ENCODE measurements at regions not wholly inside any gene's neighbourhood (a gene's known extent, or its start where the extent isn't known, plus 50 kb on each side); places are given as distances from the start of the nearest gene placed in this dataset.

- DNase-seq (ENCODE audit: low spot score) = no peak
Observed at GRCh38 chr6:14488180-14488579, 370.6 kb downstream of the CD83 start.

DNA sequence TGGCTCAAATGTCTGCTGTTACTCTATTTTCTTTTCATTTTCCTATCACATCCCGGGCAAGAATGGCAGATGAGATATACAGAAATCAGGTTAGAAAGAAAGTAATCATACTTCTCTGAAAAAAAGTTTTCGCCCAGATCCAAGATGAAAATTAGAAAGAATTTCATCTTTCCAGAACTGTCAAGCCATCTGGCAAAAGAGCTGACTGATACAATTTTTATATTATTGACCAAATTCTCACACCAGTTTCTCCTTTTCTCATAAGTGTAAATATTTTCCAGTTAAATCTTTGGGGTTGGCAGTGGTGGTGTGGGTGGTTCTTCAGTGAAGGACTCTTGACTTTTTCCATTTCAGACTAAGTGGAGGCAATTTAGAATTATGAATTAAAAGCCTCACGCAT lies 371.9 kb downstream of the CD83 start:
- DNase-seq (ENCODE audit: low spot score) = no peak

- DNase-seq (ENCODE audit: low spot score) = no peak
Observed at GRCh38 chr6:14498748-14499147, 381.2 kb downstream of the CD83 start.

GRCh38 chr6:14499309-14499708 lies 381.7 kb downstream of the CD83 start:
- no peak for DNase-seq (ENCODE audit: low spot score)

DNA sequence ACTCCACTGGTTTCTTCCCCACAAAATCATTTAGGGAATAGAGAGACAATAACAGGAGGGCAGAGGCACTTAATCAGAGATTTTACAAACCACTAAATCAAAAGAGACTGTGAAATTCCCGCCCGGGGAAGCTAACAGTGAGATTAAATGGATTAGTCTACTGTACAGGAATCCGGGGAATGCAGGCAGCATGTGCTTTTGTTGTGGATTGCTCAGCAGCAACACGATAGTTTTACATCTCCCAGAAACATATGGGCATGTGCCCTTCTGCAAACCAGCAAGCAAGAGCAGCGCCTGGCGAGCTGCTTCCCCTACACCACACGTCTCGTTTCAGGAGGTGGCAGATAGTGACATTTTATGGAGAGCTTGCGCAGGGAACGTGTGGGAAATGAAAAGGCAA lies 382.3 kb downstream of the CD83 start:
- peak; percentile 15 for DNase-seq (ENCODE audit: low spot score)

DNA sequence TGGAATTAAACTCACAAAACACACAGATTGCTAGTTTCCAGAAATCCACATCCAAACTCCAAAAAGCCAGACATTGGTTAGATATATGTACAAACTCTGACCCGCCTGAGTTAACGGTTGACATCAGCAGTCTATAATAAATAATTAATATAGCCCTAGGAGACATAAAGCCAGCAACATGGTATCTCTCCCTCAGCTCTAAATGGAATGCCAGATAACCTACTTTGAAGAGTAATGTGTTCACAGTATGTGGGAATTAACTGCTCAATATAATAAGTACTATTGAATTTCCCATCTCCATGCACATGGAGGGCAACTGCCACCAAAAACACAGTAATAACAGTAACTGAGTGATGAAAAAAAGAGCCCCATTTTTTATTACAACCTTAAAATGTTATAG lies 383.2 kb downstream of the CD83 start:
- no peak for DNase-seq (ENCODE audit: low spot score)

DNA sequence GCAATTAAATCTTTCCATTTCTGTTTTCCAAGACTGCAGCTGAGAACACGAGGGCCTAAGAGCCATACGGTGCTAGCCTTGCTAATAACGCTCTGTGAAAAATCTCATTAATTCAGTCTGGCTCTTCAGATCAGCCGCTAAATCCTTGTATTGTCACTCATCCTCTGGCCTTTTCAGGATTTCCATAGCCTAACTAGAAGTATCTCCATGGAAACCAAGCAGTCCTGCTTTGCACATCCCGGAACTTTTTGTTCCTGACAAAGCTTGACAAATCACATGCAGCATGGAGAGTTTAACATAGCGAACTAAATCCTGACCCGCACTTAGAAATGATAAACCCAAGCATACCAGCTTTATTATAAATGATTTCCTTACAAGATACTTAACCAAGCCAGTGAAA lies 383.7 kb downstream of the CD83 start:
- DNase-seq (ENCODE audit: low spot score) = peak; percentile 9

DNA sequence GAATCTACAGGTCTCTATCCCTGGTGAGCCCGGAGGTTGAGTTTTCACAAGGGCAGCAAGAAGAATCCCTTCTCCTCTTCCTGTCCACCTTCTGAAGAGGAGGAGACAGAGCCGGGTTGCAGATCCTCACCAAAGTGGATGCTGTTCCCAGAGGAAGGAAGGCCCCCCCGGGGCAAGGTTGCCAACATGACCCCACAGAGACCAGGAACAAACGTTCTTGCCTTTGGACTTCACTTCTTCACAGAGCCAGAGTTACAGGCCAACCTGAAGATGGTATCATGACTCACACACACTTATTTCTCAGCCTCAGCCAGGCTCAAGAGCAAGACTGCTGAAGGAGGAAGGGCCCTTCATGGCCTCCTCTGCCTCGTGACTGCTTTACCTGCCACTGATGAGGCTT lies 384.3 kb downstream of the CD83 start:
- no peak for DNase-seq (ENCODE audit: low spot score)

DNA sequence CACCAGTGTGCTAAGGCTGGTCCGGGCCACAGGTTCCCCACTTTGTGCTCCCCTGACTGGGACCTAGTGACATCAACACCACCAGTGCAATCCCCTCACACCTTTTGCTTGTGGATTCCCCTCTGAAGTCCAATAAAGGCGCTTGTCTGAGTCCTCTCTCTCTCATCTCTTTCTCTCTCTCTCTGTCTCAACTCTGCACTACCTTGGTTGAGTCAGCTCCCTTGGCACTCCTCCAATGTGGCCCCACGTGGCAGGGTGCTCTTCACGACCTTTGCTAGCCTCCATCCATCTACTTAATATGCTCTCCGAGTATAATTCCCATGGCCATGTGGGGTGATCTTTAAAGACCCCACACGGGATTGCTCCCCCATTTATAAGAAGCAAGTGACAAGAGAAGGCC lies 385.0 kb downstream of the CD83 start:
- no peak for DNase-seq (ENCODE audit: low spot score)

GRCh38 chr6:14505401-14505800 lies 387.8 kb downstream of the CD83 start:
- DNase-seq (ENCODE audit: low spot score) = no peak

DNA sequence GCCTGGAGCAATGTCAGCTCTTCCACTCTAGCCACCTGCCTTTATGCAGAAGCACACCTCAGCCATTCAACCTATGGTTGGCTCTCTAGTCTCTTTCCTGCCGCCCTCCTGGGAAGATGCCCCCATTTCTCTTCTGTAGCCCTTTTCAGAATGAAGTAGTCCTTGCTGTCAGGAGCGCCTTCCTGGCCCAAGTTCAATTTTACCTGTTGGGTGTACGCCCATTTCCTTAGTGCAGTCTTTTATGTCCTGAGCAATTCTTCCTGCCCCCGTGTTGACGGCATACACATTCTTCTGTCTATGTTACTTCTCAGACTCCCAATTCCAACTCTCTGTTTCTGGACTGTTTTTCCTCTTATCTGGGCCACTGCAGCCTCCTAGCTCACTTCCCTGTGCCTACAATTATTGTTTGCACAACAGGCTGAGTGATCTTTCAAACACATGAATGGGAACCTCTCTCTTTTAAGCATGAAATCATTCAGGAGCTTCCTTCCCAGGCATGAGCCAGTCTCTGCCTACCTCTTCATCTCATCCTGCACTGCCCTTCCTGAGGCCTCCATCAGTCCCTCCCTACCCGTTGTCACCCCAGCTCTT lies 389.2 kb downstream of the CD83 start:
- no peak for DNase-seq (ENCODE audit: low spot score)

GRCh38 chr6:14509120-14509519 lies 391.5 kb downstream of the CD83 start:
- DNase-seq (ENCODE audit: low spot score) = no peak

GRCh38 chr6:14510038-14510437 lies 392.5 kb downstream of the CD83 start:
- DNase-seq (ENCODE audit: low spot score) = no peak

DNA sequence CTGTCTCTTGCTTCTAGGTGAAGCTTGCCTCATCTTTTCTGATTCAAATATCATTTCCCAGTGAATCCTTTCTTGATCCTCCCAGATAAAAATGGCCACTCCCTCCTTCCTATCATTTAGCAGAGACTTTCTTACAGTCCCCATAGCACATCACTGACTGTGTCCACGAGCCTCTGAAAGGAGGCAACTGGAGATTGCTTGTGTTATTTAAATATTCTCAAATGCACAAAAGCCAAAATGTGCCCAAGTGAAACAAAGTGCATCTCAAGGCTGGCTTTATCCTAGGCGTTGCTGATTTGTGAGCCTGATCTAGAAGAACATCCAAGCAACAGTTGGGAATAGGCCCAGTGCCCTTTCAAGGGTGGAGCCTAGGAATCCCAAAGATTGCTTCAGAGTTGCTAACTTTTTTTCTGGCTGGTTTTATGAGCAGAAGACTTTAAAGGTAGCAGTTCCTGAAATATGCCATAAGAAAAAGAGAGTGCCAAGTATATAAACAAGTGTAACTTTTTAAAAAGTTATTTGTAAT lies 393.6 kb downstream of the CD83 start:
- DNase-seq (ENCODE audit: low spot score) = no peak

DNA sequence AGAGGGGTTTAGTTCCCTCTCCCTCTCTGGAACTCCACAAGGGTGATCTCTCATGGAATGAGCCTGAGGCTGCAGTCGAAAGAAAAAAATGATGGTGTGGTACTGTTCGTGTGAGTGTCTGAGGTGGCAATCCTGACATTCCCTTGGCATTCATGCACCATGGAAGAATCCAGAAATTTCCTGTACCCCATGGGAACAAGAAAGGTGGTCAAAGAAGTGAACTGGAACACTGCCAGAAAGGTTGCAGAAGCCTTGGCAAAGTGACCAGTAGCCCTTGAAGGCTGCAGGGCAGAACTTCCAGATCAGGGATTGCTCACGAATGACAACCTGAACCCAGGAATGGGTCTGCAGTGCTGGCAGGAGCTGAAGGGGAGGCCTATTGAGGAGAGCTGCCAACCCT lies 394.7 kb downstream of the CD83 start:
- no peak for DNase-seq (ENCODE audit: low spot score)

- no peak for DNase-seq (ENCODE audit: low spot score)
Observed at GRCh38 chr6:14513496-14514393, 396.2 kb downstream of the CD83 start.

GRCh38 chr6:14516956-14517355 lies 399.4 kb downstream of the CD83 start:
- no peak for DNase-seq (ENCODE audit: low spot score)

GRCh38 chr6:14517516-14518105 lies 400.0 kb downstream of the CD83 start:
- no peak for DNase-seq (ENCODE audit: low spot score)

DNA sequence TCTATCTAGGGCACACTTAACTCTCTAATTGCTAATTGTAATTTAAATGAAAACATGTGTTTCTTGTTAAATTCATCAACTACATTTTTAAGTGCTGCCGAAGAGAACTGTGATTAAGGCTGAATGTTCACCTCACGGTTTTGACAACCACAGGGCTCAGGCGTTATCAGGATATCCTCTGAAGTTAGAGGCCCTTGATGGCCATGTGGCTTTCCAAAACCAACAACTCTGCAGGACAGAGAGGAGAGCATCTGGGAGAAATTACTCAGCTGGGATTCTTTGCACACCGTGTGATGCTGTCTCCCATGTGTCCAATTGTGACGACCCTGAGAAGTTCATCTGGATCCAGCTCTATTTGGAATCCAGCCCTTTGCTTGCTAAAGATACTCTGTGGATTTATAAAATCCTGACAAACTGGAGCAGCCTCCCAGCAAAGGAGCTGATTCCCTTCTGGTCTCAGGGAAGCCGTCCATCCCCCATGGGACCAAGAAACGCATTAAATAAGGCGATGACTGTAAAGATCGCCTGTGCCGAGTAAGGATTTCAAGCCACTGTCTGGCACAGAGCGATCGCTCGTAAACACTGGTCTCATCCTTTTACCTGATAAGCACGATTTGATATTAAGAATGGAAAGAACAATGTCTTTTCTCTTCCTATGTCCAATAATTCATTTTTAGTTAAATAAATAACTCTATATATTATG lies 401.1 kb downstream of the CD83 start:
- no peak for DNase-seq (ENCODE audit: low spot score)

DNA sequence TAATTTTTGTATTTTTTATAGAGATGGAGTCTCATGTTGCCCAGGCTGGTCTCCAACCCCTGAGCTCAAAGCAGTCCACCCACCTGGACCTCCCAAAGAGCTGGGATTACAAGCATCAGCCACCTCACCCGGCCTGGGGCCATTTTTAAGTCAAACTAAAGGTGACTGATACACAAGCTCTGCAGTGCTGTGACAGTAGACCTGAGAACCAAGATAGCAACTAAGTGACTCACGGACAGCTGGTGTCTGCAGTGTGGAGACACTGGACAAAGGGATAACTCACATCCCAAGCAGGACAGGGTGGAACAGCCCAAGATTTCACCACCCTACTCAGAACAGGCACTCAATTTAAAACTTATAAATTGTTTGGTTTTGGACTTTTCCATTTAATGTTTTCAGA lies 402.5 kb downstream of the CD83 start:
- DNase-seq (ENCODE audit: low spot score) = no peak

DNA sequence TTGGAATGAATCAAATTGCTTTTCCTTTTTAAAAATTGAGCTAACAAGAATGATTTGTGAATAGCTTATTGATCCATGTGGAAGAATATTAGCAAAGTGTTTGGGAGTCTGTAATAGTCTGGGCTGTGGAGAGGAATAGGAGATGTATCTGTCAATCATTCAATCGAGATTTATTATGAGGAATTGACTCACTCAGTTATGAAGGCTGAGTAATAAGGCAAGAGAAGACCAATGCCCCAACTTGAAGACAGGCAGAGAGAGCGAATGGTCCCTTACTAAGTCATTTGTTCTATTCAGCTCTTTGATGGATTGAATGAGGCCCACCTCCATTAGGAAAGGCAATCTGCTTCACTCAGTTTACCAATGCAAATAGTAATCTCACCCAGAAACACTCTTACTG lies 403.0 kb downstream of the CD83 start:
- DNase-seq (ENCODE audit: low spot score) = no peak

GRCh38 chr6:14521141-14521540 lies 403.6 kb downstream of the CD83 start:
- no peak for DNase-seq (ENCODE audit: low spot score)

Data from Ammon's horn (tissue), 1 donor.